WTC11 (cell line): ENCODE measurements at regions not wholly inside any gene's neighbourhood (a gene's known extent, or its start where the extent isn't known, plus 50 kb on each side); places are given as distances from the start of the nearest gene placed in this dataset.

Experiments used
- HMGA2 ChIP-seq: fragments of 250-450 bp; sonication (Bioruptor Pico); IDR thresholded peaks from 2 replicates; pipeline ENCODE4 v1.4.0; 2021; ENCODE audit warnings: mild to moderate bottlenecking, moderate library complexity
- TF ChIP-seq, protein P1 (sequence below): sonication (generic); formaldehyde crosslinking; IDR thresholded peaks from 2 replicates; pipeline ENCODE4 v1.8.1; 2023; ENCODE audit warnings: mild to moderate bottlenecking, moderate library complexity, missing genetic modification reagents
- TF ChIP-seq, protein P2 (sequence below): fragments of 200-600 bp; IDR thresholded peaks from 2 replicates; pipeline ENCODE4 v1.8.0; 2022; ENCODE audit warnings: antibody characterized with exemption

DNA sequence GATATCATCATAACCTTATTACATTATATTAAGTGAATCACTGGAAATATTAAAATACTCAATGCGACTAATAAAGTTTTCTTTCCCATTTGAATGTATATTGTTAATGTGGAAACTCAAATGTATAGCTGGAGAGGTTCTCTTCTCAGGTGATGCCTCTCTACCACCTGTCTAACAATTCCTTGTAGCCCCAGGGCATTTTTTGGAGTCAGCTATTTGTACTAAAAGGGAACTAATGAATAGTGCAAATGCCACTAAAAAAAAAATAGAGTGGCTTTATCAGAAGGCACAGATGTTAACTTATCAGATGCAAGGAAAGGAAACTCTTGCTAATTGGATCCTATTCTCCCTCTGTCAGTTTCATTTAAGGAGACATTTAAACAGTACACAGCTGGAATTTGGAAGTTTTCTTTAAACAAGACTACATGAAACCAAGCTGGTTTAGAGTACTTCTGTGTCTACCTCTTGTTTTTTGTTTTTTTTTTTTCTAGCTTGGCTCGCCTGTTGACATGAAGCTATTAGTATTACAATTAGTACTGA lies 897.0 kb upstream of the SLC35B3 start:
- TF ChIP-seq HMGA2 (CRISPR knock-in tag), result no peak
- TF ChIP-seq, protein P1, sequence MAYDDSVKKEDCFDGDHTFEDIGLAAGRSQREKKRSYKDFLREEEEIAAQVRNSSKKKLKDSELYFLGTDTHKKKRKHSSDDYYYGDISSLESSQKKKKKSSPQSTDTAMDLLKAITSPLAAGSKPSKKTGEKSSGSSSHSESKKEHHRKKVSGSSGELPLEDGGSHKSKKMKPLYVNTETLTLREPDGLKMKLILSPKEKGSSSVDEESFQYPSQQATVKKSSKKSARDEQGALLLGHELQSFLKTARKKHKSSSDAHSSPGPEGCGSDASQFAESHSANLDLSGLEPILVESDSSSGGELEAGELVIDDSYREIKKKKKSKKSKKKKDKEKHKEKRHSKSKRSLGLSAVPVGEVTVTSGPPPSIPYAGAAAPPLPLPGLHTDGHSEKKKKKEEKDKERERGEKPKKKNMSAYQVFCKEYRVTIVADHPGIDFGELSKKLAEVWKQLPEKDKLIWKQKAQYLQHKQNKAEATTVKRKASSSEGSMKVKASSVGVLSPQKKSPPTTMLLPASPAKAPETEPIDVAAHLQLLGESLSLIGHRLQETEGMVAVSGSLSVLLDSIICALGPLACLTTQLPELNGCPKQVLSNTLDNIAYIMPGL, result no peak
- TF ChIP-seq, protein P2, sequence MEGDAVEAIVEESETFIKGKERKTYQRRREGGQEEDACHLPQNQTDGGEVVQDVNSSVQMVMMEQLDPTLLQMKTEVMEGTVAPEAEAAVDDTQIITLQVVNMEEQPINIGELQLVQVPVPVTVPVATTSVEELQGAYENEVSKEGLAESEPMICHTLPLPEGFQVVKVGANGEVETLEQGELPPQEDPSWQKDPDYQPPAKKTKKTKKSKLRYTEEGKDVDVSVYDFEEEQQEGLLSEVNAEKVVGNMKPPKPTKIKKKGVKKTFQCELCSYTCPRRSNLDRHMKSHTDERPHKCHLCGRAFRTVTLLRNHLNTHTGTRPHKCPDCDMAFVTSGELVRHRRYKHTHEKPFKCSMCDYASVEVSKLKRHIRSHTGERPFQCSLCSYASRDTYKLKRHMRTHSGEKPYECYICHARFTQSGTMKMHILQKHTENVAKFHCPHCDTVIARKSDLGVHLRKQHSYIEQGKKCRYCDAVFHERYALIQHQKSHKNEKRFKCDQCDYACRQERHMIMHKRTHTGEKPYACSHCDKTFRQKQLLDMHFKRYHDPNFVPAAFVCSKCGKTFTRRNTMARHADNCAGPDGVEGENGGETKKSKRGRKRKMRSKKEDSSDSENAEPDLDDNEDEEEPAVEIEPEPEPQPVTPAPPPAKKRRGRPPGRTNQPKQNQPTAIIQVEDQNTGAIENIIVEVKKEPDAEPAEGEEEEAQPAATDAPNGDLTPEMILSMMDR, result no peak
